Stimulated activated CD4-positive, alpha-beta T cell treated with anti-CD3 and anti-CD28 coated beads, Interleukin-4, amount 100 ng/mL, for 48 hours (primary cell): ENCODE measurements at regions not wholly inside any gene's neighbourhood (a gene's known extent, or its start where the extent isn't known, plus 50 kb on each side); places are given as distances from the start of the nearest gene placed in this dataset.
"Not testable (repeated sequence)": the region's sequence is repeated elsewhere in the genome, so short reads cannot be mapped to it uniquely, and the experiment has no call there.

Experiments
- DNase-seq, 2 donors: peaks; one replicate each; pipeline ENCODE4 v3.0.0-alpha.2; 2020; ENCODE audit warnings: low read depth in 2 of 2

GRCh38 chr7:17396692-17397091, 98.2 kb downstream of the AHR start:
- no peak for DNase-seq

DNA sequence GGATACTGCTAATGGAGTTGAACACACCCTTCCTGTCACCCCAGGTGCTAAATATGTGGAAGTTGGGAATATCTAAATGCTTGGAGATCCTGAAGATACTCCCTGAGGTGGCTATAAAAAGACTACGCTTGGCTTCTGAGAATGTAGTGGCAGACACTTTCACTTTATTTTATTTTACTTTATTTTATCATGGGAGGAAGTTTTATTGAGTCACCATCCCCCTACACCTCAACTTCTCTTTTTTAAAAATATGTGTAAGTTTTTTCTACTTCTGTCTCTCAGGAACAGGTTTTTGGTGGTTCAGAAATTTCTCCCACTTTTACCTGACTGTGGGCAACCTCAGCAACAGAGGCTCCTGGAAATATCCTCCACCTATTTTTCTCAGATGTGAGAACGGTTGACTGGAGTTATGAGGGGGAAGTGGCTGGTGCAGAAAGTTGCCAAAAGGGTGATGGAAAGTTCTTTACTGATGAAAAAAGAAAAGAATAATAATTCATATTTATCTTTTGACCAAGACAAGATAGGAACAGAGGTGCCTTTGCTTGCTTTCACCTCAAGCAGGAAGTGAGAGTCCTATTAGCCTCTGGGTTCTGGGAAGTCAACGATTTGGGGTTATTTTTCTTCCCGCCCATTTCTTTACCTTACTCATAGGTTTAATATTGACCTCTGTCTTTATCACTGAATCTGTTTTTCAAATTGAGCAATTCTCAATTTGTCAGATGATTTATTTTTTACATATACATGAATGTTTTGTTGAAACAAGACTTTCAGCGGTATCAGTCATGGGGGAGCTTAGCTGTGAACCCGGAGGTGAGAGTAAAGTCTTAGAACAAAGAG, 103.6 kb downstream of the AHR start:
- peak in 1 of 2 donors; percentile 19 for DNase-seq

- DNase-seq: peak in 1 of 2 donors; percentile 16
Observed at GRCh38 chr7:17402628-17403278, 104.3 kb downstream of the AHR start.

GRCh38 chr7:17404006-17404405, 105.6 kb downstream of the AHR start:
- no peak for DNase-seq

GRCh38 chr7:17405786-17406185, 107.3 kb downstream of the AHR start:
- no peak for DNase-seq

- no peak for DNase-seq
Observed at GRCh38 chr7:17406738-17407137, 108.3 kb downstream of the AHR start.

DNA sequence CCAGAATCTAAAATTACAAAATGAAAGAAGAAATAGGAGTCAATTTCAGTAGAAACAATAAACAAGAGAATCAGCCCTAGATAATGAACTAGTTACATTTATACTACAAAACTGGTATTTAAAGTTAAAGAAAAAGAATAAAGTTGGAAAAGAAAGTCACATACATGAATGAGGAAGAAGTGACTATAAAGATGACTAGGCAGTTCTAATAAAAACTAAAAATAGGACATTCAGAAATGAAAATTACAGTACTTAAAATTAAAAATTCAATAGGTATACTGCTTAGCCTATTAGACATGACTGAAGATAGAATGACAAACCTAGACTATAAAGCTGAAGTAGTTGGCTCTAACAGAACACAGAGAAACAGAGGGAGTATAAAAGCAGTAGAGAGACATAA, 108.8 kb downstream of the AHR start:
- no peak for DNase-seq

DNA sequence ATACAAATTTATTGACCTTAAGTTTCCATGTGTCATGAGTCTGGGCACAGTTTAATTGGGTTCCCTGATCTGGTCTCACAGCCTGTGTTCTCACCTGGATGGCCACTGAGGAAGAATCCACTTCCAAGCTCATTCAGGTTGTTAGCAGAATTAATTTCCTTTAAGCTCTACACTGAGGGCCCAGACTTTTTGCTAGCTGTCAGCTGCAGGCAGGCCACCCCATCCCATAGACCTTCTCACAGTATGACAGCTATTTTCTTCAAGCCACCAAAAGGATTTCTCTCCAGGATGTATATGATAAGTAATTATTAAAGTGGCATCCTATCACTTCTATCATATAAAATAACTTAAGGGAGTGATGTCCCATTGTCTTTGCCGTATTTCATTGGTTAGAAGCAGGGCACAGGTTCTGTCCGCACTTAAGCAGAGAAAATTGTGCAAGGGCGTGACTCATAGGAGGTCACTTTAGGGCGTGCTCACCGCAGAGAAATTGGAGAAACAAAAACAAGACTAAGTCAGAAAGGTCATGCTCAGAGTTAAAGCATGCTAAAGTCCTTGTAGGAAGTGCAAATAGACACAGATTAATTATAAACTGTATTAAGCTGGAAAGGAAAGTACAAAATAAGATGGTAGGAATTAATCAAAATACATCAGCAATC, 109.9 kb downstream of the AHR start:
- no peak for DNase-seq

GRCh38 chr7:17408904-17409290, 110.4 kb downstream of the AHR start:
- DNase-seq: no peak

GRCh38 chr7:17411922-17412321, 113.5 kb downstream of the AHR start:
- no peak for DNase-seq

- DNase-seq: no peak
Observed at GRCh38 chr7:17412883-17413282, 114.4 kb downstream of the AHR start.

- no peak for DNase-seq
Observed at GRCh38 chr7:17415955-17416354, 117.5 kb downstream of the AHR start.

GRCh38 chr7:17420308-17421015, 122.0 kb downstream of the AHR start:
- DNase-seq: not testable (repeated sequence)

- DNase-seq: no peak
Observed at GRCh38 chr7:17421941-17422340, 123.5 kb downstream of the AHR start.

DNA sequence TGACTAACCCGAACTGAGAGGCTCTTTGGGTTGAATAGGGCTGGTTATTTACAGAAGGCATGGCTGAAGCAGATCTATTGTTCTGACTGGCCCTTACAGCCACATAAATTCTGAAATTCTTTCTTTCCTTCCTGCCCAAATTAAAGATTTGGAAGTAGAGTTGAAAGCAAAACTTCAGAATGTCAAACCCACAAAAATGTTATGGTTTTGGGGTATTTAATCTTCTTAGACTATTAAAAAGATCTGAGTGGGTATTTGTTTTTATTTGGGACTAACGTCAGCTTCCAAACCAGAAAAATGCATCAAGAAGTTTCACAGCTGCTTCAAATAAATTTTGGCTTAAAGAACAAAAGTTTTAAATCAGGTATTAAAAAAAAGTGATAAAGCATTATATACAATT, 124.5 kb downstream of the AHR start:
- DNase-seq: no peak

DNA sequence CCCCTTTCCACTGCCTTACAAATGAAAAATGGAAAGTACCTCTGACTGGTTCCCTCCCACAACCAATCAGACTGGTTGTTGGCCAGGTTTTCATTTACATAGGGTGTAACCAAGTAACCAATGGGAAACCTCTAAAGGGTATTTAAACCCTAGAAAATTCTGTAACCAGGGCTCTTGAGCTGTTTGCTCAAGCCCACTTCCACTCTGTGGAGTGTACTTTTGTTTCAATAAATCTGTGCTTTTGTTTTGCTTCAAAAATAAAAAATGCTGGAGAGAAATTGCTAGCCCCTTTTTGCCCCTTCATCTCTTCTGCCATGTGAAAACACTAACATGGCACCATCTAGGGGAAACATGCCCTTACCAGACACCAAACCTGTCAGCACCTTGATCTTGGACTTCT, 129.5 kb downstream of the AHR start:
- DNase-seq: no peak

DNA sequence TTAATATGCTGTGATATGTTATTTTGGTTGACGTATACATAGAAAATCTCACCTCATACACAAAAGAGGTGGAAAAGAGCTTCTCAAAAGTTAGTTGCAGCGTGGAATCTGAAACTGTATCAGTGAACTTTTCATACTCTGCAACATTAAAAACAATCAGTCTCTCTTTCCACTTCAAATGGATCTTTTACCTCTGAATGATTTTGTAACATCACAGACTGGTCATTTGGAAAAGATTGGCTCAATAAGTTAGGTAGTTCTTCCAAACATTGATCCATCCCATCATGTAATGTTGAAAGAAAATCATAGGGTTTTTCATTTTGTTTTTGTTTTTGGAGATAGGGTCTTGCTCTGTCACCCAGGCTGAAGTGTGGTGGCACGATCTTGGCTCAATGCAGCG, 131.1 kb downstream of the AHR start:
- no peak for DNase-seq

GRCh38 chr7:17432793-17433192, 134.3 kb downstream of the AHR start:
- DNase-seq: no peak

GRCh38 chr7:17434191-17434590, 135.7 kb downstream of the AHR start:
- no peak for DNase-seq

GRCh38 chr7:17434841-17435692, 136.6 kb downstream of the AHR start:
- no peak for DNase-seq

- DNase-seq: no peak
Observed at GRCh38 chr7:17436126-17436525, 137.7 kb downstream of the AHR start.
